Renal cortex interstitium (tissue), 11 donors: ENCODE measurements at regions not wholly inside any gene's neighbourhood (a gene's known extent, or its start where the extent isn't known, plus 50 kb on each side); places are given as distances from the start of the nearest gene placed in this dataset.
"Not testable (repeated sequence)": the region's sequence is repeated elsewhere in the genome, so short reads cannot be mapped to it uniquely, and the experiment has no call there.

ENCODE experiments used
- DNase-seq, 11 donors: peaks; one replicate each; pipeline ENCODE4 v3.0.0-alpha.2; 2013; ENCODE audit warnings: low read depth in 9 of 11, low spot score in 4 of 11; ENCODE audit errors: extremely low read depth in 1 of 11

DNA sequence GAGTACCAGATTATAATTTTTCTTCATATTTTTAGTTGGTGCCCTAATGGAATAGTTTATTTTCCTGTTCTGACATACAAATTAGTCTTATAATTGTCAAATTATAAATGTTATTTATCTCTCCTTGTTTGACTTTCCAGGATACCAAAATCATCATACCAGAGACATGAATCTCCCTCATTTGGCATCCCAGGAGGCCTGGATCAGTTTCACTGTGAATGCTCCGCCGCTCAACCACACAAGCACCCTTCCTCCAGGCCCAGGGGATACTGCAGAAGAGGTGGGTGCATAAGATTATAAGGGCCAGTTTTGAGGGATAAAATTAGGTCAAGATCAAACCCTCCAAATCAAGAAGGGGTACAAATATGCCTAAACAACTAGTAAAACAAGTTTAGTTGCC, 1229.3 kb downstream of the CDH12 start:
- no peak for DNase-seq

- no peak for DNase-seq
Measured at GRCh38 chr5:21615195-21615765, 1237.9 kb downstream of the CDH12 start.

GRCh38 chr5:21613971-21614488, 1239.1 kb downstream of the CDH12 start:
- DNase-seq = no peak

GRCh38 chr5:21603796-21604195, 1249.3 kb downstream of the CDH12 start:
- DNase-seq = no peak

DNA sequence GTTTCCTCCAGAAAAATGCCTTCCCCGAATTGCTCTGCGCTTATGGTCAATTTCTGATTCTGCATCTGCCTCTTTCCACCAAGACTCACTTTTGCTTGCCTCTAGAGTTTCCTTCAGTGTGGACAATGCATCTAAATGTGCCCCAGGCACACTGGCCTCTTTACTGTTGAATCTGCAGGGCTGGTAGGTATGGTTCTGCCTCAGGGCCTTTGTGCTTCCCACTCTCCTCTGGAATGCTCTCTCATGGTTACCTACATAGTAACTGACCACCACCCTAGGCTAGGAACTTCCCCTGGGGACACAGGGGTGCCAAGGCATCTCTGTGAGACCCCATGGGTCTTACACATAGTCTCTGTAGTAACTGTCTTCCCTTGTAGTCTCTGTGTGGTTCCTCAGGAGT, 1258.6 kb downstream of the CDH12 start:
- no peak for DNase-seq

GRCh38 chr5:21593261-21593660, 1259.9 kb downstream of the CDH12 start:
- DNase-seq = no peak

DNA sequence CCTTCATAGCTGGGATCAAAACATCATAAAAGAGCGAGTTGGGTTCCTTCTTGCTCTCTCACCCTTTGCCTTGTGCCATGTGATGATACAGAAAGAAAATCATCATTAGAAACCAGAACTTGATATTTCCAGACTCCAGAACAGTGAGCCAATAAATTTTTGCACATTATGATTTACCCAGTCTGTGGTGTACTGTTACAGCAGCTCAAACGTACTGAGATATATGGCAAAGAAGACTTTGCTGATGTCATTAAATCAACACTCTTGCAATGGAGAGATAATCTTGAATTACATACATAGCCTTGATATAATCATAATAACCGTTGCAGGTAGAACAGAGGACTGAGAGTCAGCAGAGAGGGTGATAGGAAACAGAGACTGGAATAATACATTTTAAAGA, 1271.6 kb downstream of the CDH12 start:
- DNase-seq = no peak

DNA sequence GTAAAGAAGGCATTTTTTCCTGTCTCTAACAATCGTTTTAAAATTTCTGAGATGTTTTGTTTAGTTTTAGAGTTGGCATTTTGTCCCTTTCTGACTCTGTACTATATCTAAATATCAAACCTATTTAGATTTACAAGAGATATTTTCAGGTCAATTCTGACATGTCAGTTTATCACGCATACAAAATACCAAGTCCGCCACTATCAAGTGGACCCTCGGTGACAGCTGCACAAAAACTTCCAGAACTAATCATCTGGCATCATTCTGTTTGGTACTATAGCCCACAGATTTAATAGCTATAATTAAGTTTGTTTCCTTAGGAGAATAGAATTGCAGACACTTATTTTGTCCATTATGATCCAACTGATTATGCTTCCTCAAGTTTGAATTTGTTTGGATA, 1278.2 kb downstream of the CDH12 start:
- DNase-seq = no peak

- no peak for DNase-seq
Measured at GRCh38 chr5:21574438-21574837, 1278.7 kb downstream of the CDH12 start.

- no peak for DNase-seq
Measured at GRCh38 chr5:21573416-21574314, 1279.5 kb downstream of the CDH12 start.

DNA sequence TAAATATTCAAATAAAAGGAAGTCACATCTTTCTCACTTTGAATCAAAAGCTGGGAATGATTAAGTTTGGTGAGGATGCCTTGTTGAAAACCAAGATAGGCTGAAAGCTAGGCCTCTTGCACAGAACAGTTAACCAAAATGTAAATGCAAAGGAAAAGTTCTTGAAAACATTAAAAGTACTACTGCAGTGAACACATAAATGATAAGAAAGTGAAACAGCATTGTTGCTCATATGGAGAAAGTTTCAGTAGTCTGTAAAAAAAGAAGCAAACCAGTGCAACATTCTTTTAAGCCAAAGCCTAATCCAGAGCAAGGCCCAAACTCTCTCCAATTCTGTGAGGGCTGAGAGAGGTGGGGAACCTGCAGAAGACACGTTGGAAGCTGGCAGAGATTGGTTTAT, 1281.9 kb downstream of the CDH12 start:
- DNase-seq = not testable (repeated sequence)

- DNase-seq = not testable (repeated sequence)
Measured at GRCh38 chr5:21559109-21559508, 1294.0 kb downstream of the CDH12 start.

- DNase-seq = not testable (repeated sequence)
Measured at GRCh38 chr5:21552263-21552662, 1300.9 kb downstream of the CDH12 start.

DNA sequence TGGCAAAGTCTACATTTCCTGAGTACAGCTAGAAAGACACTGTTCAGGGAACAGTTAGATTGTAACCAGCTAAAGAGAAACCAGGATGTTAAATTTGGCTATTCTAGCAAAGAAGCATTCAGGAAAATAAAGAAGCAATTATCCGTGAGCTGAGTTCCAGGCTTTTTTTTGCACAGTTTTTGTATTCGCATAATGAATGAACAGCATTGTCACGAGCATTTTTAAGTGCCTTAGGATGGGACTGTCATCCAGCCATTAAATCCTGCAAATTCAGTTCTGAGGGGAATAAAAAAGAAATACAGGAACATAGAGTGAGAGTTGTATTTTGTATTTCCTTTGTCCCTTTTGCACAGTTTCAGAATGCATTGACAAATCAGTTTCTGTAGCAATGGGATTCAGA, 1302.2 kb downstream of the CDH12 start:
- not testable (repeated sequence) for DNase-seq

DNA sequence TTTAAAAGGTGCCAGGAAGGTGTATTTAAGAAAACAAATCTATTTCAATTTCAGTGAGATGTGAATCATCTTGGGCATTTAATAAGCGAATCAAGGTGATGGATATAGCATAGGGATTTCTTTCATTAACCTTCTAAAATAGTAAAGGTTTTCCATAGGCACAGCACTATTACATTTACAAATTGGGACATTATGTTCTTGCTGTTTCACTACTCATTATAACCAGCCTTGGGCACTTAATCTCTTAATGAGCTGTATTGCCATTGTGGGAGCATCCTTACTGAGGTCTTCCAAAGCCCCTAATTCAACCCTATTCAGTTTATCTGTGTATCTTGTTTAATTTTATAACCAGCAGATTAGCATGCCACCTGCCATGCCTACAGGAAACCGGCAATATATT, 1305.5 kb downstream of the CDH12 start:
- not testable (repeated sequence) for DNase-seq

- DNase-seq = not testable (repeated sequence)
Measured at GRCh38 chr5:21535114-21535513, 1318.0 kb downstream of the CDH12 start.

GRCh38 chr5:21521157-21521556, 1332.0 kb downstream of the CDH12 start:
- DNase-seq = not testable (repeated sequence)

DNA sequence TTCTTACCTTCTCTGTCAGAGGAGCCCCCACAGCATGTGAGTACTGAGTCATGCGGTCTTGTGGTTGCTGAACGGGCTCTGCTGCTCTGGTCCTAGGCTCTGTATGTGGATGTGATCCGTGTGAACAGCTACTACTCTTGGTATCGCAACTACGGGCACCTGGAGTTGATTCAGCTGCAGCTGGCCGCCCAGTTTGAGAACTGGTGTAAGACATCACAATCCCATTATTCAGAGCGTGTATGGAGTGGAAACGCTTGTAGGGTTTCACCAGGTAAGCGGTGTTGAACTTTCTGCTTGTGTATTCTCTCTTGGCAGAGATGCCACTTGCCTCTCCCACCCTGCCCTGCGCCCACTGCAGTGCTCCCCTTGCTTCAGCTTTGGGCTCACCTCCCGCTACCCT, 1356.2 kb downstream of the CDH12 start:
- not testable (repeated sequence) for DNase-seq

- DNase-seq = not testable (repeated sequence)
Measured at GRCh38 chr5:21496056-21496455, 1357.1 kb downstream of the CDH12 start.

- not testable (repeated sequence) for DNase-seq
Measured at GRCh38 chr5:21495235-21495634, 1357.9 kb downstream of the CDH12 start.
